Skeletal muscle cell (primary cell): ENCODE measurements at regions not wholly inside any gene's neighbourhood (a gene's known extent, or its start where the extent isn't known, plus 50 kb on each side); places are given as distances from the start of the nearest gene placed in this dataset.
"Not testable (repeated sequence)": the region's sequence is repeated elsewhere in the genome, so short reads cannot be mapped to it uniquely, and the experiment has no call there.

Experiments used
- DNase-seq: peaks from one replicate; pipeline ENCODE4 v3.0.0-alpha.2; 2010; ENCODE audit warnings: low read depth
- H3K4me3 ChIP-seq: 2 replicates; pipeline ENCODE4 v1.5.1; 2011; ENCODE audit warnings: low read depth, mild to moderate bottlenecking, control low read depth, low read length, moderate library complexity

- no peak for DNase-seq
- no peak overlapping the region for H3K4me3 ChIP-seq
Measured at GRCh38 chr10:3969876-3970666, 185.1 kb upstream of the KLF6 start.

- no peak overlapping the region for H3K4me3 ChIP-seq
- no peak for DNase-seq
Measured at GRCh38 chr10:3968727-3969126, 183.7 kb upstream of the KLF6 start.

- no peak for DNase-seq
- no peak overlapping the region for H3K4me3 ChIP-seq
Measured at GRCh38 chr10:3964516-3964915, 179.5 kb upstream of the KLF6 start.

GRCh38 chr10:3963191-3963673, 178.2 kb upstream of the KLF6 start:
- no peak overlapping the region for H3K4me3 ChIP-seq
- DNase-seq: no peak

GRCh38 chr10:3961082-3961481, 176.1 kb upstream of the KLF6 start:
- no peak for DNase-seq
- no peak overlapping the region for H3K4me3 ChIP-seq

- H3K4me3 ChIP-seq: no peak overlapping the region
- DNase-seq: no peak
Measured at GRCh38 chr10:3960496-3960895, 175.5 kb upstream of the KLF6 start.

GRCh38 chr10:3959370-3960325, 174.6 kb upstream of the KLF6 start:
- H3K4me3 ChIP-seq: no peak overlapping the region
- DNase-seq: no peak

- no peak for DNase-seq
- H3K4me3 ChIP-seq: no peak overlapping the region
Measured at GRCh38 chr10:3958472-3958996, 173.5 kb upstream of the KLF6 start.

GRCh38 chr10:3955955-3956617, 171.1 kb upstream of the KLF6 start:
- no peak for DNase-seq
- H3K4me3 ChIP-seq: no peak overlapping the region

- DNase-seq: peak; percentile 10
- H3K4me3 ChIP-seq: no peak overlapping the region
Measured at GRCh38 chr10:3955493-3955892, 170.5 kb upstream of the KLF6 start.

GRCh38 chr10:3954615-3955014, 169.6 kb upstream of the KLF6 start:
- DNase-seq: no peak
- H3K4me3 ChIP-seq: no peak overlapping the region

- not testable (repeated sequence) for H3K4me3 ChIP-seq, DNase-seq
Measured at GRCh38 chr10:3954007-3954406, 169.0 kb upstream of the KLF6 start.

- no peak overlapping the region for H3K4me3 ChIP-seq
- DNase-seq: no peak
Measured at GRCh38 chr10:3951993-3952392, 167.0 kb upstream of the KLF6 start.

GRCh38 chr10:3950676-3951275, 165.8 kb upstream of the KLF6 start:
- DNase-seq: no peak

GRCh38 chr10:3949711-3950110, 164.7 kb upstream of the KLF6 start:
- no peak for DNase-seq
- no peak overlapping the region for H3K4me3 ChIP-seq

More at GRCh38 chr10:3950676-3951275, 165.8 kb upstream of the KLF6 start:
- no peak overlapping the region for H3K4me3 ChIP-seq

- H3K4me3 ChIP-seq: no peak overlapping the region
- peak; percentile 23 for DNase-seq
Measured at GRCh38 chr10:3948843-3949242, 163.8 kb upstream of the KLF6 start.

GRCh38 chr10:3946234-3947229, 161.5 kb upstream of the KLF6 start:
- H3K4me3 ChIP-seq: no peak overlapping the region
- DNase-seq: no peak

- no peak for DNase-seq
- no peak overlapping the region for H3K4me3 ChIP-seq
Measured at GRCh38 chr10:3945026-3945425, 160.0 kb upstream of the KLF6 start.
